ENCODE measurements at regions not wholly inside any gene's neighbourhood (a gene's known extent, or its start where the extent isn't known, plus 50 kb on each side); places are given as distances from the start of the nearest gene placed in this dataset.

DNA sequence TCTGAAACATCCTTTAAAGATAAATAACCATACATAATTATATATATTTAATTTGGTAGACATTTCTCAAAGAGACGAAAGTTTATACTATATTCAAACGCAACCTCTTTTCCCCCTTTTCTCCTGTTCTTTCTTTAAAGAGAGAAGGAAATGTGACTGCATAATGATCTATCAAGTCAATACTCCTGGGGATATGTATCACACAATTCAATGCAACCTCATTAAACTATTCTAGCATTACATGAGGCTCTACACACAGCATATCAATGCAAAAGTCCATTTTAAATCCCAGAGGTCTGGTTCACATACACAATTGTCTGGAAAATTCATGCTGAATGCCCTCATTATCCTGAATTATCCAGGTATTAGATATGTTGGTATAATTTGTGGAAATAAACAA, 330.7 kb downstream of the LMX1A start:
- intact Hi-C loops (cut with micrococcal nuclease; ENCODE audit: unreplicated experiment) = no loop called here
- FAIRE-seq (no peak), ATAC-seq (no peak), DNase-seq (ENCODE audit: low spot score) (no peak)
- POLR2A ChIA-PET = no interaction called here
- Histone ChIP-seq H3K4me1 (ENCODE audit: insufficient read depth, low read length) (no peaks in the 10 kb centered on the region), H3K79me2 (ENCODE audit: insufficient read depth, low read length) (no peaks in the 10 kb centered on the region), H3K4me3 (replicated peaks in 1 of 3; ENCODE audit: insufficient read depth in 1 of 3, low read depth in 2 of 3, low read length in 3 of 3) (no peak overlapping the region), H2AFZ (ENCODE audit: low read length) (no peak overlapping the region), H3K9ac (ENCODE audit: insufficient read depth, low read depth, low read length) (no peak overlapping the region), H4K20me1 (ENCODE audit: insufficient read depth, low read length) (no peaks in the 10 kb centered on the region), H3K36me3 (replicated peaks in 1 of 2; ENCODE audit: control insufficient read depth in 1 of 2, insufficient read depth in 2 of 2, low read length in 2 of 2) (no peaks in the 10 kb centered on the region), H3K4me2 (ENCODE audit: low read depth, low read length) (no peak overlapping the region), H3K27me3 (ENCODE audit: control insufficient read depth in 1 of 2, insufficient read depth in 2 of 2, low read length in 2 of 2) (no peaks in the 10 kb centered on the region), H3K27ac (ENCODE audit: extremely low read length, insufficient read depth, low read length) (no peak overlapping the region), H3K9me3 (ENCODE audit: low read length) (peaks cover 7% of the 10 kb centered on the region; the same call in 1 of the 2 replicates)
- in situ Hi-C loops (cut with HindIII; ENCODE audit: extremely low pct_ligation_motif_present, low pct_unique_long_range_greater_than_20kb) = no loop called here
- TF ChIP-seq, protein P1, sequence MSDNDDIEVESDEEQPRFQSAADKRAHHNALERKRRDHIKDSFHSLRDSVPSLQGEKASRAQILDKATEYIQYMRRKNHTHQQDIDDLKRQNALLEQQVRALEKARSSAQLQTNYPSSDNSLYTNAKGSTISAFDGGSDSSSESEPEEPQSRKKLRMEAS (IDR thresholded peaks at IDR 0.05) = no peak
- no peak for TF ChIP-seq ZNF780A (CRISPR knock-in tag; IDR thresholded peaks at IDR 0.05)
- no peak for TF ChIP-seq ZFYVE20 (CRISPR knock-in tag; IDR thresholded peaks at IDR 0.05; ENCODE audit: borderline replicate concordance, low read depth)
- no peak for TF ChIP-seq ZNF431 (CRISPR knock-in tag; IDR thresholded peaks at IDR 0.05; ENCODE audit: borderline replicate concordance, low read depth)
- TF ChIP-seq ZNF225 (CRISPR knock-in tag; IDR thresholded peaks at IDR 0.05) = no peak
- TF ChIP-seq, protein P2, sequence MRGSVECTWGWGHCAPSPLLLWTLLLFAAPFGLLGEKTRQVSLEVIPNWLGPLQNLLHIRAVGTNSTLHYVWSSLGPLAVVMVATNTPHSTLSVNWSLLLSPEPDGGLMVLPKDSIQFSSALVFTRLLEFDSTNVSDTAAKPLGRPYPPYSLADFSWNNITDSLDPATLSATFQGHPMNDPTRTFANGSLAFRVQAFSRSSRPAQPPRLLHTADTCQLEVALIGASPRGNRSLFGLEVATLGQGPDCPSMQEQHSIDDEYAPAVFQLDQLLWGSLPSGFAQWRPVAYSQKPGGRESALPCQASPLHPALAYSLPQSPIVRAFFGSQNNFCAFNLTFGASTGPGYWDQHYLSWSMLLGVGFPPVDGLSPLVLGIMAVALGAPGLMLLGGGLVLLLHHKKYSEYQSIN (CRISPR knock-in tag; IDR thresholded peaks at IDR 0.05; ENCODE audit: borderline replicate concordance) = no peak
- no peak for TF ChIP-seq ZNF263 (CRISPR knock-in tag; IDR thresholded peaks at IDR 0.05)
- no peak for TF ChIP-seq RXRA (CRISPR knock-in tag; IDR thresholded peaks at IDR 0.05)
- no peak for TF ChIP-seq FOXA3 (CRISPR knock-in tag; IDR thresholded peaks at IDR 0.05)
- no peak for TF ChIP-seq HMGA1 (CRISPR knock-in tag; conservative IDR thresholded peaks at IDR 0.05)
- no peak for TF ChIP-seq MAFF (IDR thresholded peaks at IDR 0.05; ENCODE audit: low read depth, low read length)
- TF ChIP-seq, protein P3, sequence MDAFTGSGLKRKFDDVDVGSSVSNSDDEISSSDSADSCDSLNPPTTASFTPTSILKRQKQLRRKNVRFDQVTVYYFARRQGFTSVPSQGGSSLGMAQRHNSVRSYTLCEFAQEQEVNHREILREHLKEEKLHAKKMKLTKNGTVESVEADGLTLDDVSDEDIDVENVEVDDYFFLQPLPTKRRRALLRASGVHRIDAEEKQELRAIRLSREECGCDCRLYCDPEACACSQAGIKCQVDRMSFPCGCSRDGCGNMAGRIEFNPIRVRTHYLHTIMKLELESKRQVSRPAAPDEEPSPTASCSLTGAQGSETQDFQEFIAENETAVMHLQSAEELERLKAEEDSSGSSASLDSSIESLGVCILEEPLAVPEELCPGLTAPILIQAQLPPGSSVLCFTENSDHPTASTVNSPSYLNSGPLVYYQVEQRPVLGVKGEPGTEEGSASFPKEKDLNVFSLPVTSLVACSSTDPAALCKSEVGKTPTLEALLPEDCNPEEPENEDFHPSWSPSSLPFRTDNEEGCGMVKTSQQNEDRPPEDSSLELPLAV (CRISPR knock-in tag; conservative IDR thresholded peaks at IDR 0.05; ENCODE audit: low read depth) = no peak
- TF ChIP-seq, protein P4, sequence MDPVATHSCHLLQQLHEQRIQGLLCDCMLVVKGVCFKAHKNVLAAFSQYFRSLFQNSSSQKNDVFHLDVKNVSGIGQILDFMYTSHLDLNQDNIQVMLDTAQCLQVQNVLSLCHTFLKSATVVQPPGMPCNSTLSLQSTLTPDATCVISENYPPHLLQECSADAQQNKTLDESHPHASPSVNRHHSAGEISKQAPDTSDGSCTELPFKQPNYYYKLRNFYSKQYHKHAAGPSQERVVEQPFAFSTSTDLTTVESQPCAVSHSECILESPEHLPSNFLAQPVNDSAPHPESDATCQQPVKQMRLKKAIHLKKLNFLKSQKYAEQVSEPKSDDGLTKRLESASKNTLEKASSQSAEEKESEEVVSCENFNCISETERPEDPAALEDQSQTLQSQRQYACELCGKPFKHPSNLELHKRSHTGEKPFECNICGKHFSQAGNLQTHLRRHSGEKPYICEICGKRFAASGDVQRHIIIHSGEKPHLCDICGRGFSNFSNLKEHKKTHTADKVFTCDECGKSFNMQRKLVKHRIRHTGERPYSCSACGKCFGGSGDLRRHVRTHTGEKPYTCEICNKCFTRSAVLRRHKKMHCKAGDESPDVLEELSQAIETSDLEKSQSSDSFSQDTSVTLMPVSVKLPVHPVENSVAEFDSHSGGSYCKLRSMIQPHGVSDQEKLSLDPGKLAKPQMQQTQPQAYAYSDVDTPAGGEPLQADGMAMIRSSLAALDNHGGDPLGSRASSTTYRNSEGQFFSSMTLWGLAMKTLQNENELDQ (CRISPR knock-in tag; IDR thresholded peaks at IDR 0.05; ENCODE audit: borderline replicate concordance) = no peak
- TF ChIP-seq, protein P5, sequence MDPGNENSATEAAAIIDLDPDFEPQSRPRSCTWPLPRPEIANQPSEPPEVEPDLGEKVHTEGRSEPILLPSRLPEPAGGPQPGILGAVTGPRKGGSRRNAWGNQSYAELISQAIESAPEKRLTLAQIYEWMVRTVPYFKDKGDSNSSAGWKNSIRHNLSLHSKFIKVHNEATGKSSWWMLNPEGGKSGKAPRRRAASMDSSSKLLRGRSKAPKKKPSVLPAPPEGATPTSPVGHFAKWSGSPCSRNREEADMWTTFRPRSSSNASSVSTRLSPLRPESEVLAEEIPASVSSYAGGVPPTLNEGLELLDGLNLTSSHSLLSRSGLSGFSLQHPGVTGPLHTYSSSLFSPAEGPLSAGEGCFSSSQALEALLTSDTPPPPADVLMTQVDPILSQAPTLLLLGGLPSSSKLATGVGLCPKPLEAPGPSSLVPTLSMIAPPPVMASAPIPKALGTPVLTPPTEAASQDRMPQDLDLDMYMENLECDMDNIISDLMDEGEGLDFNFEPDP (CRISPR knock-in tag; conservative IDR thresholded peaks at IDR 0.05) = no peak
- 2% methylated on average over 2 of the region's 2 CpGs for WGBS (ENCODE audit: low lambda C conversion rate)
- CTCF ChIA-PET (ENCODE audit: low intra/inter-chr PET ratio, low total read pairs) = no interaction called here
- no TSS peak for BruUV-seq (replicated peaks)
